IPS DF 19.7 (cell line): ENCODE measurements at regions not wholly inside any gene's neighbourhood (a gene's known extent, or its start where the extent isn't known, plus 50 kb on each side); places are given as distances from the start of the nearest gene placed in this dataset.
"Not testable (repeated sequence)": the region's sequence is repeated elsewhere in the genome, so short reads cannot be mapped to it uniquely, and the experiment has no call there.

Source experiments
- DNase-seq: peaks from one replicate; pipeline ENCODE4 v3.0.0-alpha.2; 2013; ENCODE audit warnings: low read depth, low spot score

GRCh38 chr3:193801097-193801496 is 208.1 kb downstream of the OPA1 start:
- no peak for DNase-seq

GRCh38 chr3:193803288-193803687 is 210.3 kb downstream of the OPA1 start:
- no peak for DNase-seq

GRCh38 chr3:193805448-193805847 is 212.4 kb downstream of the OPA1 start:
- no peak for DNase-seq

- no peak for DNase-seq
Observed at GRCh38 chr3:193808317-193808716, 215.3 kb downstream of the OPA1 start.

GRCh38 chr3:193809106-193809505 is 216.1 kb downstream of the OPA1 start:
- no peak for DNase-seq

GRCh38 chr3:193812078-193812725 is 219.2 kb downstream of the OPA1 start:
- DNase-seq, result no peak

- peak; percentile 95 for DNase-seq
Observed at GRCh38 chr3:193812791-193813500, 219.9 kb downstream of the OPA1 start.

GRCh38 chr3:193813501-193813830 is 220.5 kb downstream of the OPA1 start:
- DNase-seq, result no peak

GRCh38 chr3:193814166-193814892 is 221.3 kb downstream of the OPA1 start:
- no peak for DNase-seq

GRCh38 chr3:193815246-193816027 is 222.4 kb downstream of the OPA1 start:
- DNase-seq, result no peak

GRCh38 chr3:193816028-193816395 is 223.0 kb downstream of the OPA1 start:
- no peak for DNase-seq

- DNase-seq, result peak; percentile 80
Observed at GRCh38 chr3:193816656-193817311, 223.8 kb downstream of the OPA1 start.

- no peak for DNase-seq
Observed at GRCh38 chr3:193819117-193820010, 226.4 kb downstream of the OPA1 start.

- DNase-seq, result no peak
Observed at GRCh38 chr3:193821151-193821668, 228.2 kb downstream of the OPA1 start.

GRCh38 chr3:193822492-193823212 is 229.6 kb downstream of the OPA1 start:
- DNase-seq, result no peak

- not testable (repeated sequence) for DNase-seq
Observed at GRCh38 chr3:193823213-193823605, 230.2 kb downstream of the OPA1 start.

- DNase-seq, result no peak
Observed at GRCh38 chr3:193824365-193824764, 231.4 kb downstream of the OPA1 start.

- no peak for DNase-seq
Observed at GRCh38 chr3:193825617-193826016, 232.6 kb downstream of the OPA1 start.

GRCh38 chr3:193826159-193826795 is 233.3 kb downstream of the OPA1 start:
- DNase-seq, result no peak
